ENCODE measurements at regions not wholly inside any gene's neighbourhood (a gene's known extent, or its start where the extent isn't known, plus 50 kb on each side); places are given as distances from the start of the nearest gene placed in this dataset.
A peak's percentile ranks its signal among the peaks of the same experiment; 100 is the strongest.

DNA sequence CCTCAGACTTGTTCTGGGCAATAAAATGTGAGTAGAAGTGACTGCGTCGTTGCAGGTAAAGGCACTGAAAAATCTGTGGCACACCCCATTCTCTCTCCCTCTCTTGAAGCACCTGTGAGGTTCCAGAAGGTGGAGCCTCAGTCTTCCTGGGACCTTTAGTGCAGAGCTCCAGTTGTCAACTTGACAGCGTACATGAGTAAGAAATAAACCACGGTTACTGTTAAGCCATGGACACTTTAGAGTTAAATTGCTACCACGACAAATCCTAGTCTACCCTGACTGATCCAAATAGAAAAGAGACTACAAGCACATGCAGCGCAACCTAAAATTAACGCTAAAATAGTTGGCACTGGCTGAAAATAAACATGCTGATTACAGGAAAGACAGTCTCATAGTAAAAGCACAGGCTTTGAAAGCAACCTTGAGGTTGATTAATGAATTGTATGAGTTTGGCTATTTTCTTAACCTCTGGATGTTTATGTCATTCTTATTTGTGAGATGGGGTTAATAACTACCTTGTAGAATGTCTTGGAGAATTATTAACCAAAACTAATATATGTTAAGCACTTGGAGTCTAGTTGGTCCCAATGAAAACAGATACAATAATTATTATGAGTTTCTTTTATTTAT lies 93.0 kb upstream of the PLPPR4 start:
- TF ChIP-seq, protein P1, sequence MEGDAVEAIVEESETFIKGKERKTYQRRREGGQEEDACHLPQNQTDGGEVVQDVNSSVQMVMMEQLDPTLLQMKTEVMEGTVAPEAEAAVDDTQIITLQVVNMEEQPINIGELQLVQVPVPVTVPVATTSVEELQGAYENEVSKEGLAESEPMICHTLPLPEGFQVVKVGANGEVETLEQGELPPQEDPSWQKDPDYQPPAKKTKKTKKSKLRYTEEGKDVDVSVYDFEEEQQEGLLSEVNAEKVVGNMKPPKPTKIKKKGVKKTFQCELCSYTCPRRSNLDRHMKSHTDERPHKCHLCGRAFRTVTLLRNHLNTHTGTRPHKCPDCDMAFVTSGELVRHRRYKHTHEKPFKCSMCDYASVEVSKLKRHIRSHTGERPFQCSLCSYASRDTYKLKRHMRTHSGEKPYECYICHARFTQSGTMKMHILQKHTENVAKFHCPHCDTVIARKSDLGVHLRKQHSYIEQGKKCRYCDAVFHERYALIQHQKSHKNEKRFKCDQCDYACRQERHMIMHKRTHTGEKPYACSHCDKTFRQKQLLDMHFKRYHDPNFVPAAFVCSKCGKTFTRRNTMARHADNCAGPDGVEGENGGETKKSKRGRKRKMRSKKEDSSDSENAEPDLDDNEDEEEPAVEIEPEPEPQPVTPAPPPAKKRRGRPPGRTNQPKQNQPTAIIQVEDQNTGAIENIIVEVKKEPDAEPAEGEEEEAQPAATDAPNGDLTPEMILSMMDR (IDR thresholded peaks at IDR 0.05): peak; percentile 13; the same call in 1 of the 2 replicates
- TF ChIP-seq ZFX (IDR thresholded peaks at IDR 0.05; ENCODE audit: borderline replicate concordance): no peak

Measured in 22Rv1 (cell line).